A549 (cell line): ENCODE measurements at regions not wholly inside any gene's neighbourhood (a gene's known extent, or its start where the extent isn't known, plus 50 kb on each side); places are given as distances from the start of the nearest gene placed in this dataset.

Experiments used
- ATAC-seq, 2 experiments: fragments of 200-7000 bp in 1 of 2; fragments of >200 bp in 1 of 2; cut with Nextera tagmentation in 1 of 2; cut with Tn5 transposase in 1 of 2; 3 replicates each; pipeline versions ENCODE4 v1.8.0 to v1.9.1; 2018 to 2020; ENCODE audit warnings: mild to moderate bottlenecking in 1 of 2, moderate library complexity in 1 of 2
- CTCF ChIA-PET: fragments of 300-600 bp; sonication (Branson Sonifier 250); formaldehyde crosslinking; extraction: SDS; loops from one replicate; lab custom pipeline; 2021; ENCODE audit warnings: antibody characterized with exemption, inconsistent platforms; lab: Yijun Ruan, JAX
- POLR2A ChIA-PET: fragments of 350-600 bp; formaldehyde crosslinking; extraction: SDS; loops from one replicate; lab custom pipeline; 2021; ENCODE audit warnings: antibody characterized with exemption, inconsistent platforms; lab: Yijun Ruan, JAX
- DNase-seq, 2 experiments: peaks; one replicate each; pipeline versions ENCODE4 v3.0.0 to v3.0.0-alpha.2; 2011 to 2016; ENCODE audit warnings: low read depth in 1 of 2, low spot score in 1 of 2
- FAIRE-seq: peaks from 2 replicates; lab custom pipeline; 2011; peaks lifted over from hg19 to GRCh38; lab: Jason Lieb, UNC
- H3K27ac ChIP-seq, 2 experiments: fragments of >200 bp; sonication (Bioruptor Twin); formaldehyde crosslinking; 3 replicates each; pipeline ENCODE4 v1.5.1; 2016 to 2017
- H3K4me1 ChIP-seq: fragments of >200 bp; sonication (Bioruptor Twin); formaldehyde crosslinking; 3 replicates; pipeline ENCODE4 v1.6.1; 2016
- H3K4me2 ChIP-seq: fragments of >200 bp; sonication (Bioruptor Twin); formaldehyde crosslinking; 3 replicates; pipeline ENCODE4 v1.6.1; 2016
- H3K4me3 ChIP-seq: fragments of >200 bp; sonication (Bioruptor Twin); formaldehyde crosslinking; 3 replicates; pipeline ENCODE4 v1.5.1; 2016
- H3K9me3 ChIP-seq: fragments of >200 bp; sonication (Bioruptor Twin); formaldehyde crosslinking; 3 replicates; pipeline ENCODE4 v1.6.1; 2016
- CEBPB ChIP-seq, 2 experiments: fragments of >200 bp in 1 of 2; sonication (Bioruptor Twin) in 1 of 2; formaldehyde crosslinking in 1 of 2; IDR thresholded peaks; 2 replicates each; pipeline ENCODE4 v1.6.1; 2012 to 2016
- CHD4 ChIP-seq: fragments of 200-600 bp; sonication (generic); IDR thresholded peaks from 2 replicates; pipeline ENCODE4 v1.6.1; 2016; ENCODE audit warnings: antibody characterized with exemption, mild to moderate bottlenecking, borderline replicate concordance
- CTCF ChIP-seq: fragments of >200 bp; sonication (Bioruptor Twin); formaldehyde crosslinking; IDR thresholded peaks from 3 replicates; pipeline ENCODE4 v1.5.1; 2016
- ELK1 ChIP-seq: fragments of 150-350 bp; IDR thresholded peaks from 2 replicates; pipeline ENCODE4 v1.6.1; 2014; ENCODE audit warnings: low read depth, mild to moderate bottlenecking, low read length
- FOSB ChIP-seq: fragments of 250-450 bp; sonication (Bioruptor Pico); IDR thresholded peaks from 2 replicates; pipeline ENCODE4 v1.5.0; 2020; ENCODE audit warnings: mild to moderate bottlenecking, moderate library complexity
- FOXS1 ChIP-seq: fragments of 250-450 bp; sonication (Bioruptor Pico); IDR thresholded peaks from 2 replicates; pipeline ENCODE4 v1.5.0; 2020; ENCODE audit warnings: mild to moderate bottlenecking, moderate library complexity
- HDAC2 ChIP-seq: fragments of 200-600 bp; sonication (generic); IDR thresholded peaks from 2 replicates; pipeline ENCODE4 v1.6.1; 2016
- HES2 ChIP-seq: fragments of >200 bp; sonication (Bioruptor Twin); formaldehyde crosslinking; IDR thresholded peaks from 2 replicates; pipeline ENCODE4 v1.6.1; 2016
- HEYL ChIP-seq: fragments of 250-450 bp; sonication (Bioruptor Pico); IDR thresholded peaks from 2 replicates; pipeline ENCODE4 v1.8.0; 2021; ENCODE audit warnings: mild to moderate bottlenecking, moderate library complexity
- HMGXB4 ChIP-seq: fragments of 250-450 bp; sonication (Bioruptor Pico); IDR thresholded peaks from 2 replicates; pipeline ENCODE4 v1.5.0; 2021; ENCODE audit warnings: mild to moderate bottlenecking, moderate library complexity, borderline replicate concordance
- HOXA7 ChIP-seq: fragments of 250-450 bp; sonication (Bioruptor Pico); IDR thresholded peaks from 2 replicates; pipeline ENCODE4 v1.5.0; 2020; ENCODE audit warnings: mild to moderate bottlenecking, moderate library complexity
- HOXB5 ChIP-seq: fragments of 250-450 bp; sonication (Bioruptor Pico); IDR thresholded peaks from 2 replicates; pipeline ENCODE4 v1.5.0; 2020; ENCODE audit warnings: mild to moderate bottlenecking, moderate library complexity
- JUN ChIP-seq, 2 experiments: fragments of >200 bp; sonication (Bioruptor Twin); formaldehyde crosslinking; IDR thresholded peaks; 2 replicates in 1 of 2; 3 replicates in 1 of 2; pipeline ENCODE4 v1.6.1; 2016 to 2017
- JUNB ChIP-seq: fragments of >200 bp; sonication (Bioruptor Twin); formaldehyde crosslinking; IDR thresholded peaks from 2 replicates; pipeline ENCODE4 v1.6.1; 2016
- MAFK ChIP-seq: fragments of 450-650 bp; IDR thresholded peaks from 2 replicates; pipeline ENCODE4 v1.6.1; 2014; ENCODE audit not compliant: partially characterized antibody
- NFE2L2 ChIP-seq: fragments of 150-350 bp; conservative IDR thresholded peaks from 2 replicates; pipeline ENCODE4 v1.6.1; 2014; ENCODE audit warnings: low read length
- PBX3 ChIP-seq: IDR thresholded peaks from 2 replicates; pipeline ENCODE4 v1.6.1; 2012
- POLR2A ChIP-seq: IDR thresholded peaks from 2 replicates; pipeline ENCODE4 v1.6.1; 2012; ENCODE audit warnings: mild to moderate bottlenecking, low read length
- RAD21 ChIP-seq, 2 experiments: fragments of >200 bp in 1 of 2; sonication (Bioruptor Twin) in 1 of 2; formaldehyde crosslinking in 1 of 2; IDR thresholded peaks in 1 of 2; conservative IDR thresholded peaks in 1 of 2; 2 replicates in 1 of 2; 3 replicates in 1 of 2; pipeline ENCODE4 v1.6.1; 2012 to 2018; ENCODE audit warnings: inconsistent platforms in 1 of 2
- RARB ChIP-seq: fragments of 250-450 bp; sonication (Bioruptor Pico); IDR thresholded peaks from 2 replicates; pipeline ENCODE4 v1.8.0; 2021; ENCODE audit warnings: mild to moderate bottlenecking, moderate library complexity
- RCOR1 ChIP-seq: fragments of 150-350 bp; IDR thresholded peaks from 2 replicates; pipeline ENCODE4 v1.6.1; 2014; ENCODE audit warnings: antibody characterized with exemption, low read length, low read depth
- RFX5 ChIP-seq: fragments of 450-650 bp; IDR thresholded peaks from 2 replicates; pipeline ENCODE4 v1.7.1; 2014; ENCODE audit warnings: antibody characterized with exemption, mild to moderate bottlenecking, moderate library complexity
- SREBF2 ChIP-seq: fragments of 450-650 bp; IDR thresholded peaks from 2 replicates; pipeline ENCODE4 v1.6.1; 2014; ENCODE audit warnings: mild to moderate bottlenecking, moderate library complexity
- TP53 ChIP-seq: fragments of 250-450 bp; sonication (Bioruptor Pico); IDR thresholded peaks from 2 replicates; pipeline ENCODE4 v1.5.0; 2021; ENCODE audit warnings: mild to moderate bottlenecking, moderate library complexity
- ZFP36 ChIP-seq: fragments of 450-650 bp; IDR thresholded peaks from 2 replicates; pipeline ENCODE4 v1.6.1; 2014; ENCODE audit warnings: borderline replicate concordance; ENCODE audit not compliant: partially characterized antibody
- ZNF302 ChIP-seq: fragments of 250-450 bp; sonication (Bioruptor Pico); IDR thresholded peaks from 2 replicates; pipeline ENCODE4 v1.9.0; 2021; ENCODE audit warnings: inconsistent platforms, mild to moderate bottlenecking, moderate library complexity
- WGBS: methylation state at CpG from one replicate; pipeline ENCODE4 v1.1.6; 2017; ENCODE audit errors: missing lambda C conversion rate; 5-methylcytosine and 5-hydroxymethylcytosine counted together

GRCh38 chr14:66041582-66041981, 444.6 kb upstream of the CCDC196 start:
- 21% methylated on average over 6 of the region's 6 CpGs for WGBS
- no peaks in the 10 kb centered on the region for H3K9me3 ChIP-seq
- POLR2A ChIA-PET = no interaction called here
- H3K4me1 ChIP-seq = no peaks in the 10 kb centered on the region
- FAIRE-seq = no peak
- CTCF ChIA-PET = no interaction called here
- TF ChIP-seq ZFP36 (no peak), RAD21 (conservative IDR thresholded peaks at IDR 0.05 in 1 of 2, IDR thresholded peaks at IDR 0.05 in 1 of 2) (no peak), RARB (CRISPR knock-in tag) (no peak), CHD4 (no peak), ZNF302 (CRISPR knock-in tag) (no peak), HES2 (no peak), FOXS1 (CRISPR knock-in tag) (no peak), HOXA7 (CRISPR knock-in tag) (no peak), MAFK (no peak), FOSB (CRISPR knock-in tag) (no peak), RFX5 (no peak), POLR2A (no peak), HOXB5 (CRISPR knock-in tag) (no peak), RCOR1 (no peak), SREBF2 (no peak), CTCF (no peak)
- no peak overlapping the region for H3K27ac ChIP-seq
- DNase-seq = no peak
- no peak overlapping the region for H3K4me2 ChIP-seq
- ATAC-seq = no peak
- no peak overlapping the region for H3K4me3 ChIP-seq

- H3K9me3 ChIP-seq = no peaks in the 10 kb centered on the region
- no peak overlapping the region for H3K27ac ChIP-seq
- CTCF ChIA-PET = interaction anchor here (1.4 kb wide), 1 partner anchor 28 kb away, joined by 3 read pairs; no protein-coding TSS in a partner anchor
- no peak for DNase-seq
- ATAC-seq = no peak
- no peak overlapping the region for H3K4me3 ChIP-seq
- FAIRE-seq = no peak
- TF ChIP-seq PBX3 (no peak), JUN (IDR thresholded peaks at IDR 0.05) (no peak), MAFK (no peak), HMGXB4 (CRISPR knock-in tag) (no peak), TP53 (no peak), NFE2L2 (no peak), RARB (CRISPR knock-in tag) (no peak), HEYL (CRISPR knock-in tag) (no peak), JUNB (no peak), ELK1 (no peak), HOXA7 (CRISPR knock-in tag) (no peak), ZNF302 (CRISPR knock-in tag) (no peak), CEBPB (IDR thresholded peaks at IDR 0.05) (no peak), HDAC2 (no peak)
- TF ChIP-seq, all 56 proteins: peak for 0
- H3K4me2 ChIP-seq = no peak overlapping the region
- POLR2A ChIA-PET = no interaction called here
- H3K4me1 ChIP-seq = no peaks in the 10 kb centered on the region
Observed at GRCh38 chr14:66043921-66044320, 442.2 kb upstream of the CCDC196 start.
